ENCODE measurements at regions not wholly inside any gene's neighbourhood (a gene's known extent, or its start where the extent isn't known, plus 50 kb on each side); places are given as distances from the start of the nearest gene placed in this dataset.
"Not testable (repeated sequence)": the region's sequence is repeated elsewhere in the genome, so short reads cannot be mapped to it uniquely, and the experiment has no call there.

- in situ Hi-C loops (cut with MboI; ENCODE audit: low sequenced_read_pairs in 4 of 4) (no loop called here), intact Hi-C loops (cut with DNase I; ENCODE audit: low total_unique reads) (no loop called here)
- no peak for DNase-seq
- Histone ChIP-seq H3K9me3 (no peaks in the 10 kb centered on the region), H3K36me3 (no peaks in the 10 kb centered on the region), H3K4me1 (no peaks in the 10 kb centered on the region), H3K4me3 (no peak overlapping the region), H3K27me3 (peaks cover 0 to 2% (median 0%) of the 10 kb centered on the region in 3 donors), H3K27ac (no peak overlapping the region)
- no peak for ATAC-seq
- no peak for TF ChIP-seq POLR2A (IDR thresholded peaks at IDR 0.05)
- TF ChIP-seq CTCF (IDR thresholded peaks at IDR 0.05 in 4 of 5, conservative IDR thresholded peaks at IDR 0.05 in 1 of 5), result no peak
Measured at GRCh38 chr1:29757866-29758780, 521.8 kb downstream of the PTPRU start.

- no peak for ATAC-seq
- intact Hi-C loops (cut with DNase I; ENCODE audit: low total_unique reads), result no loop called here
- no peaks in the 10 kb centered on the region for H3K4me1 ChIP-seq
- TF ChIP-seq CTCF (IDR thresholded peaks at IDR 0.05 in 4 of 5, conservative IDR thresholded peaks at IDR 0.05 in 1 of 5) (no peak), POLR2A (IDR thresholded peaks at IDR 0.05) (no peak)
- in situ Hi-C loops (cut with MboI; ENCODE audit: low sequenced_read_pairs in 4 of 4), result no loop called here
- no peak overlapping the region for H3K4me3 ChIP-seq
- no peaks in the 10 kb centered on the region for H3K9me3 ChIP-seq
- DNase-seq, result no peak
- H3K27ac ChIP-seq, result no peak overlapping the region
- H3K27me3 ChIP-seq, result no peaks in the 10 kb centered on the region
- no peaks in the 10 kb centered on the region for H3K36me3 ChIP-seq
Measured at GRCh38 chr1:29756901-29757725, 520.8 kb downstream of the PTPRU start.

- H3K27ac ChIP-seq, result no peak overlapping the region
- H3K27me3 ChIP-seq, result no peaks in the 10 kb centered on the region
- intact Hi-C loops (cut with DNase I; ENCODE audit: low total_unique reads) (no loop called here), in situ Hi-C loops (cut with MboI; ENCODE audit: low sequenced_read_pairs in 4 of 4) (no loop called here)
- no peak for ATAC-seq
- no peaks in the 10 kb centered on the region for H3K4me1 ChIP-seq
- TF ChIP-seq POLR2A (IDR thresholded peaks at IDR 0.05) (no peak), CTCF (IDR thresholded peaks at IDR 0.05 in 4 of 5, conservative IDR thresholded peaks at IDR 0.05 in 1 of 5) (no peak)
- no peaks in the 10 kb centered on the region for H3K9me3 ChIP-seq
- no peaks in the 10 kb centered on the region for H3K36me3 ChIP-seq
- DNase-seq, result no peak
- H3K4me3 ChIP-seq, result no peak overlapping the region
Measured at GRCh38 chr1:29756498-29756897, 520.2 kb downstream of the PTPRU start.

GRCh38 chr1:29756085-29756484, 519.8 kb downstream of the PTPRU start:
- Histone ChIP-seq H3K9me3 (no peaks in the 10 kb centered on the region), H3K27me3 (no peaks in the 10 kb centered on the region), H3K27ac (no peak overlapping the region), H3K36me3 (no peaks in the 10 kb centered on the region), H3K4me1 (no peaks in the 10 kb centered on the region), H3K4me3 (no peak overlapping the region)
- intact Hi-C loops (cut with DNase I; ENCODE audit: low total_unique reads) (no loop called here), in situ Hi-C loops (cut with MboI; ENCODE audit: low sequenced_read_pairs in 4 of 4) (no loop called here)
- TF ChIP-seq CTCF (IDR thresholded peaks at IDR 0.05 in 4 of 5, conservative IDR thresholded peaks at IDR 0.05 in 1 of 5) (no peak), POLR2A (IDR thresholded peaks at IDR 0.05) (no peak)
- ATAC-seq, result no peak
- DNase-seq, result no peak

GRCh38 chr1:29755412-29756015, 519.2 kb downstream of the PTPRU start:
- intact Hi-C loops (cut with DNase I; ENCODE audit: low total_unique reads); H3K27me3 ChIP-seq; H3K27ac ChIP-seq; H3K4me3 ChIP-seq; ATAC-seq; H3K9me3 ChIP-seq; H3K4me1 ChIP-seq; DNase-seq; H3K36me3 ChIP-seq; in situ Hi-C loops (cut with MboI; ENCODE audit: low sequenced_read_pairs in 4 of 4): not testable (repeated sequence)

All from gastrocnemius medialis (tissue), 4 donors.